WTC11 (cell line): ENCODE measurements at regions not wholly inside any gene's neighbourhood (a gene's known extent, or its start where the extent isn't known, plus 50 kb on each side); places are given as distances from the start of the nearest gene placed in this dataset.

Experiments
- ATAC-seq: fragments of 200-7000 bp; cut with Tn5 transposase; 2 replicates; pipeline ENCODE4 v1.10.0; 2021; ENCODE audit warnings: mild to moderate bottlenecking, moderate library complexity
- CTCF ChIA-PET: fragments of 300-600 bp; sonication (Branson Sonifier 250); formaldehyde crosslinking; loops from one replicate; lab custom pipeline; 2021; ENCODE audit warnings: antibody characterized with exemption; lab: Charles Lee
- POLR2A ChIA-PET: fragments of 350-600 bp; sonication (Branson Sonifier 250); formaldehyde crosslinking; loops from one replicate; lab custom pipeline; 2021; ENCODE audit warnings: antibody characterized with exemption; lab: Charles Lee
- DNase-seq: peaks from one replicate; pipeline ENCODE4 v3.0.0; 2021; ENCODE audit warnings: low spot score
- H3K27ac Mint-ChIP-seq: 2 replicates; pipeline ENCODE4 v1.8.0; 2021; ENCODE audit warnings: mixed read lengths
- H3K27me3 Mint-ChIP-seq: 2 replicates; pipeline ENCODE4 v1.8.0; 2021; ENCODE audit warnings: low read depth, mild to moderate bottlenecking, moderate library complexity, mixed read lengths
- H3K36me3 Mint-ChIP-seq: 2 replicates; pipeline ENCODE4 v1.8.0; 2021; ENCODE audit warnings: mixed read lengths
- H3K4me1 Mint-ChIP-seq: 2 replicates; pipeline ENCODE4 v1.8.0; 2022; ENCODE audit warnings: mixed read lengths
- H3K4me3 Mint-ChIP-seq: 2 replicates; pipeline ENCODE4 v1.8.0; 2021; ENCODE audit warnings: mild to moderate bottlenecking, moderate library complexity, mixed read lengths
- H3K9me3 Mint-ChIP-seq: 2 replicates; pipeline ENCODE4 v1.8.0; 2021; ENCODE audit warnings: mixed read lengths
- ATF1 ChIP-seq: sonication (generic); formaldehyde crosslinking; IDR thresholded peaks from 2 replicates; pipeline ENCODE4 v1.8.1; 2023; ENCODE audit warnings: mild to moderate bottlenecking, moderate library complexity, missing genetic modification reagents
- CREB1 ChIP-seq: sonication (generic); formaldehyde crosslinking; IDR thresholded peaks from 2 replicates; pipeline ENCODE4 v1.8.0; 2023; ENCODE audit warnings: mild to moderate bottlenecking, missing genetic modification reagents
- FOXP1 ChIP-seq: sonication (generic); formaldehyde crosslinking; IDR thresholded peaks from 2 replicates; pipeline ENCODE4 v1.8.0; 2022; ENCODE audit warnings: missing genetic modification reagents, mild to moderate bottlenecking, moderate library complexity, borderline replicate concordance
- GRHL2 ChIP-seq: fragments of 250-450 bp; sonication (Bioruptor Pico); IDR thresholded peaks from 2 replicates; pipeline ENCODE4 v1.8.0; 2022; ENCODE audit warnings: mild to moderate bottlenecking, moderate library complexity; ENCODE audit not compliant: insufficient replicate concordance, severe bottlenecking
- MXD4 ChIP-seq: fragments of 250-450 bp; sonication (Bioruptor Pico); IDR thresholded peaks from 2 replicates; pipeline ENCODE4 v1.8.0; 2021; ENCODE audit warnings: mild to moderate bottlenecking, moderate library complexity, borderline replicate concordance
- MYBL2 ChIP-seq: sonication (generic); formaldehyde crosslinking; IDR thresholded peaks from 2 replicates; pipeline ENCODE4 v1.8.1; 2023; ENCODE audit warnings: mild to moderate bottlenecking, moderate library complexity, missing genetic modification reagents
- NFATC4 ChIP-seq: fragments of 250-450 bp; sonication (Bioruptor Pico); IDR thresholded peaks from 2 replicates; pipeline ENCODE4 v1.9.0; 2021; ENCODE audit warnings: mild to moderate bottlenecking
- OVOL2 ChIP-seq: fragments of 250-450 bp; sonication (Bioruptor Pico); IDR thresholded peaks from 2 replicates; pipeline ENCODE4 v1.9.0; 2021; ENCODE audit warnings: mild to moderate bottlenecking, borderline replicate concordance
- TCF7 ChIP-seq: sonication (generic); formaldehyde crosslinking; IDR thresholded peaks from 2 replicates; pipeline ENCODE4 v1.8.0; 2022; ENCODE audit warnings: mild to moderate bottlenecking, low read depth, missing genetic modification reagents, moderate library complexity
- TF ChIP-seq, protein P1 (sequence below): sonication (generic); formaldehyde crosslinking; IDR thresholded peaks from 2 replicates; pipeline ENCODE4 v1.8.1; 2023; ENCODE audit warnings: mild to moderate bottlenecking, missing genetic modification reagents, moderate library complexity
- TF ChIP-seq, protein P2 (sequence below): sonication (generic); formaldehyde crosslinking; IDR thresholded peaks from 2 replicates; pipeline ENCODE4 v1.8.1; 2023; ENCODE audit warnings: mild to moderate bottlenecking, moderate library complexity, missing genetic modification reagents
- TF ChIP-seq, protein P3 (sequence below): sonication (generic); formaldehyde crosslinking; IDR thresholded peaks from 2 replicates; pipeline ENCODE4 v1.8.1; 2023; ENCODE audit warnings: mild to moderate bottlenecking, missing genetic modification reagents, borderline replicate concordance
- TF ChIP-seq, protein P4 (sequence below): sonication (generic); formaldehyde crosslinking; IDR thresholded peaks from 2 replicates; pipeline ENCODE4 v1.8.1; 2023; ENCODE audit warnings: mild to moderate bottlenecking, missing genetic modification reagents
- TF ChIP-seq, protein P5 (sequence below): sonication (generic); formaldehyde crosslinking; IDR thresholded peaks from 2 replicates; pipeline ENCODE4 v1.8.0; 2022; ENCODE audit warnings: mild to moderate bottlenecking, missing genetic modification reagents
- TF ChIP-seq, protein P6 (sequence below): sonication (generic); formaldehyde crosslinking; IDR thresholded peaks from 2 replicates; pipeline ENCODE4 v1.8.1; 2022; ENCODE audit warnings: low read depth, mild to moderate bottlenecking, moderate library complexity, missing genetic modification reagents, borderline replicate concordance
- TF ChIP-seq, protein P7 (sequence below): sonication (generic); formaldehyde crosslinking; IDR thresholded peaks from 2 replicates; pipeline ENCODE4 v1.8.1; 2022; ENCODE audit warnings: low read depth, missing genetic modification reagents, borderline replicate concordance
- TF ChIP-seq, protein P8 (sequence below): sonication (generic); formaldehyde crosslinking; IDR thresholded peaks from 2 replicates; pipeline ENCODE4 v1.8.0; 2023; ENCODE audit warnings: mild to moderate bottlenecking, missing genetic modification reagents
- TF ChIP-seq, protein P9 (sequence below): fragments of 250-450 bp; sonication (Bioruptor Pico); conservative IDR thresholded peaks from 2 replicates; pipeline ENCODE4 v1.9.0; 2021; ENCODE audit warnings: mild to moderate bottlenecking

DNA sequence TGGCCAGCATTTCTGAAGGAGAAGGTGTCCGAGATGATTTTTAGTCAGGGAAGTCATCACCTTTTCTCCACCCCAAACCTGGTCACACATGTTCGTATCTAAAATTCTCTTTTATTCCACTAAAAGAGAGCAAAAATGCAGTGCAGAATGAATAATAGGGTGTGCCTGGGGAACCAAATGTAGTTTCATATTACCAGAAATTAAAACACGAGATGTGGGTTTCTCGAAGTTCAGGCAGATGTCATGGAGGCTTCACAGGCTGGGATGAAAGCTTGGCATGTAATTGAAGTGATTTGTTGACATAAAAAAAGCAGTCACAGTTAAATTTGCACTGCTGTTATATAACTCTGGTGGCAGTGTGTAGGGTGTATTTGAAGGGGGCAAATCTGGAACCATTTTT is 165.5 kb upstream of the PDE5A start:
- ATAC-seq = no peak
- H3K36me3 Mint-ChIP-seq = no peaks in the 10 kb centered on the region
- peaks cover 26% of the 10 kb centered on the region for H3K4me1 Mint-ChIP-seq
- H3K27me3 Mint-ChIP-seq = no peaks in the 10 kb centered on the region
- no peak overlapping the region for H3K4me3 Mint-ChIP-seq
- CTCF ChIA-PET = interaction anchor here (1.6 kb wide), 1 partner anchor 165 kb away, joined by 7 read pairs; the partner anchor contains the start of gene PDE5A
- 0 out of 2 replicates have a peak overlapping the region, but pooled peaks have one; percentile 3 for H3K27ac Mint-ChIP-seq
- no peak for DNase-seq
- peaks cover 6% of the 10 kb centered on the region; the same call in 1 of the 2 replicates for H3K9me3 Mint-ChIP-seq
- POLR2A ChIA-PET = no interaction called here
- TF ChIP-seq, protein P1, sequence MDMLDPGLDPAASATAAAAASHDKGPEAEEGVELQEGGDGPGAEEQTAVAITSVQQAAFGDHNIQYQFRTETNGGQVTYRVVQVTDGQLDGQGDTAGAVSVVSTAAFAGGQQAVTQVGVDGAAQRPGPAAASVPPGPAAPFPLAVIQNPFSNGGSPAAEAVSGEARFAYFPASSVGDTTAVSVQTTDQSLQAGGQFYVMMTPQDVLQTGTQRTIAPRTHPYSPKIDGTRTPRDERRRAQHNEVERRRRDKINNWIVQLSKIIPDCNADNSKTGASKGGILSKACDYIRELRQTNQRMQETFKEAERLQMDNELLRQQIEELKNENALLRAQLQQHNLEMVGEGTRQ (CRISPR knock-in tag) = no peak
- TF ChIP-seq, protein P2, sequence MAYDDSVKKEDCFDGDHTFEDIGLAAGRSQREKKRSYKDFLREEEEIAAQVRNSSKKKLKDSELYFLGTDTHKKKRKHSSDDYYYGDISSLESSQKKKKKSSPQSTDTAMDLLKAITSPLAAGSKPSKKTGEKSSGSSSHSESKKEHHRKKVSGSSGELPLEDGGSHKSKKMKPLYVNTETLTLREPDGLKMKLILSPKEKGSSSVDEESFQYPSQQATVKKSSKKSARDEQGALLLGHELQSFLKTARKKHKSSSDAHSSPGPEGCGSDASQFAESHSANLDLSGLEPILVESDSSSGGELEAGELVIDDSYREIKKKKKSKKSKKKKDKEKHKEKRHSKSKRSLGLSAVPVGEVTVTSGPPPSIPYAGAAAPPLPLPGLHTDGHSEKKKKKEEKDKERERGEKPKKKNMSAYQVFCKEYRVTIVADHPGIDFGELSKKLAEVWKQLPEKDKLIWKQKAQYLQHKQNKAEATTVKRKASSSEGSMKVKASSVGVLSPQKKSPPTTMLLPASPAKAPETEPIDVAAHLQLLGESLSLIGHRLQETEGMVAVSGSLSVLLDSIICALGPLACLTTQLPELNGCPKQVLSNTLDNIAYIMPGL (CRISPR knock-in tag) = no peak
- TF ChIP-seq OVOL2 (CRISPR knock-in tag) (no peak), CREB1 (no peak), NFATC4 (CRISPR knock-in tag) (no peak), MYBL2 (no peak), FOXP1 (CRISPR knock-in tag) (no peak), ATF1 (CRISPR knock-in tag) (no peak), TCF7 (CRISPR knock-in tag) (no peak), MXD4 (no peak), GRHL2 (CRISPR knock-in tag) (no peak)
- TF ChIP-seq, protein P3, sequence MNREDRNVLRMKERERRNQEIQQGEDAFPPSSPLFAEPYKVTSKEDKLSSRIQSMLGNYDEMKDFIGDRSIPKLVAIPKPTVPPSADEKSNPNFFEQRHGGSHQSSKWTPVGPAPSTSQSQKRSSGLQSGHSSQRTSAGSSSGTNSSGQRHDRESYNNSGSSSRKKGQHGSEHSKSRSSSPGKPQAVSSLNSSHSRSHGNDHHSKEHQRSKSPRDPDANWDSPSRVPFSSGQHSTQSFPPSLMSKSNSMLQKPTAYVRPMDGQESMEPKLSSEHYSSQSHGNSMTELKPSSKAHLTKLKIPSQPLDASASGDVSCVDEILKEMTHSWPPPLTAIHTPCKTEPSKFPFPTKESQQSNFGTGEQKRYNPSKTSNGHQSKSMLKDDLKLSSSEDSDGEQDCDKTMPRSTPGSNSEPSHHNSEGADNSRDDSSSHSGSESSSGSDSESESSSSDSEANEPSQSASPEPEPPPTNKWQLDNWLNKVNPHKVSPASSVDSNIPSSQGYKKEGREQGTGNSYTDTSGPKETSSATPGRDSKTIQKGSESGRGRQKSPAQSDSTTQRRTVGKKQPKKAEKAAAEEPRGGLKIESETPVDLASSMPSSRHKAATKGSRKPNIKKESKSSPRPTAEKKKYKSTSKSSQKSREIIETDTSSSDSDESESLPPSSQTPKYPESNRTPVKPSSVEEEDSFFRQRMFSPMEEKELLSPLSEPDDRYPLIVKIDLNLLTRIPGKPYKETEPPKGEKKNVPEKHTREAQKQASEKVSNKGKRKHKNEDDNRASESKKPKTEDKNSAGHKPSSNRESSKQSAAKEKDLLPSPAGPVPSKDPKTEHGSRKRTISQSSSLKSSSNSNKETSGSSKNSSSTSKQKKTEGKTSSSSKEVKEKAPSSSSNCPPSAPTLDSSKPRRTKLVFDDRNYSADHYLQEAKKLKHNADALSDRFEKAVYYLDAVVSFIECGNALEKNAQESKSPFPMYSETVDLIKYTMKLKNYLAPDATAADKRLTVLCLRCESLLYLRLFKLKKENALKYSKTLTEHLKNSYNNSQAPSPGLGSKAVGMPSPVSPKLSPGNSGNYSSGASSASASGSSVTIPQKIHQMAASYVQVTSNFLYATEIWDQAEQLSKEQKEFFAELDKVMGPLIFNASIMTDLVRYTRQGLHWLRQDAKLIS = no peak
- TF ChIP-seq, protein P4, sequence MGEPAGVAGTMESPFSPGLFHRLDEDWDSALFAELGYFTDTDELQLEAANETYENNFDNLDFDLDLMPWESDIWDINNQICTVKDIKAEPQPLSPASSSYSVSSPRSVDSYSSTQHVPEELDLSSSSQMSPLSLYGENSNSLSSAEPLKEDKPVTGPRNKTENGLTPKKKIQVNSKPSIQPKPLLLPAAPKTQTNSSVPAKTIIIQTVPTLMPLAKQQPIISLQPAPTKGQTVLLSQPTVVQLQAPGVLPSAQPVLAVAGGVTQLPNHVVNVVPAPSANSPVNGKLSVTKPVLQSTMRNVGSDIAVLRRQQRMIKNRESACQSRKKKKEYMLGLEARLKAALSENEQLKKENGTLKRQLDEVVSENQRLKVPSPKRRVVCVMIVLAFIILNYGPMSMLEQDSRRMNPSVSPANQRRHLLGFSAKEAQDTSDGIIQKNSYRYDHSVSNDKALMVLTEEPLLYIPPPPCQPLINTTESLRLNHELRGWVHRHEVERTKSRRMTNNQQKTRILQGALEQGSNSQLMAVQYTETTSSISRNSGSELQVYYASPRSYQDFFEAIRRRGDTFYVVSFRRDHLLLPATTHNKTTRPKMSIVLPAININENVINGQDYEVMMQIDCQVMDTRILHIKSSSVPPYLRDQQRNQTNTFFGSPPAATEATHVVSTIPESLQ (CRISPR knock-in tag) = no peak
- TF ChIP-seq, protein P5, sequence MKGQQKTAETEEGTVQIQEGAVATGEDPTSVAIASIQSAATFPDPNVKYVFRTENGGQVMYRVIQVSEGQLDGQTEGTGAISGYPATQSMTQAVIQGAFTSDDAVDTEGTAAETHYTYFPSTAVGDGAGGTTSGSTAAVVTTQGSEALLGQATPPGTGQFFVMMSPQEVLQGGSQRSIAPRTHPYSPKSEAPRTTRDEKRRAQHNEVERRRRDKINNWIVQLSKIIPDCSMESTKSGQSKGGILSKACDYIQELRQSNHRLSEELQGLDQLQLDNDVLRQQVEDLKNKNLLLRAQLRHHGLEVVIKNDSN (CRISPR knock-in tag) = no peak
- TF ChIP-seq, protein P6, sequence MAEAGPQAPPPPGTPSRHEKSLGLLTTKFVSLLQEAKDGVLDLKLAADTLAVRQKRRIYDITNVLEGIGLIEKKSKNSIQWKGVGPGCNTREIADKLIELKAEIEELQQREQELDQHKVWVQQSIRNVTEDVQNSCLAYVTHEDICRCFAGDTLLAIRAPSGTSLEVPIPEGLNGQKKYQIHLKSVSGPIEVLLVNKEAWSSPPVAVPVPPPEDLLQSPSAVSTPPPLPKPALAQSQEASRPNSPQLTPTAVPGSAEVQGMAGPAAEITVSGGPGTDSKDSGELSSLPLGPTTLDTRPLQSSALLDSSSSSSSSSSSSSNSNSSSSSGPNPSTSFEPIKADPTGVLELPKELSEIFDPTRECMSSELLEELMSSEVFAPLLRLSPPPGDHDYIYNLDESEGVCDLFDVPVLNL (CRISPR knock-in tag) = no peak
- TF ChIP-seq, protein P7, sequence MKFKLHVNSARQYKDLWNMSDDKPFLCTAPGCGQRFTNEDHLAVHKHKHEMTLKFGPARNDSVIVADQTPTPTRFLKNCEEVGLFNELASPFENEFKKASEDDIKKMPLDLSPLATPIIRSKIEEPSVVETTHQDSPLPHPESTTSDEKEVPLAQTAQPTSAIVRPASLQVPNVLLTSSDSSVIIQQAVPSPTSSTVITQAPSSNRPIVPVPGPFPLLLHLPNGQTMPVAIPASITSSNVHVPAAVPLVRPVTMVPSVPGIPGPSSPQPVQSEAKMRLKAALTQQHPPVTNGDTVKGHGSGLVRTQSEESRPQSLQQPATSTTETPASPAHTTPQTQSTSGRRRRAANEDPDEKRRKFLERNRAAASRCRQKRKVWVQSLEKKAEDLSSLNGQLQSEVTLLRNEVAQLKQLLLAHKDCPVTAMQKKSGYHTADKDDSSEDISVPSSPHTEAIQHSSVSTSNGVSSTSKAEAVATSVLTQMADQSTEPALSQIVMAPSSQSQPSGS (CRISPR knock-in tag) = no peak
- TF ChIP-seq, protein P8, sequence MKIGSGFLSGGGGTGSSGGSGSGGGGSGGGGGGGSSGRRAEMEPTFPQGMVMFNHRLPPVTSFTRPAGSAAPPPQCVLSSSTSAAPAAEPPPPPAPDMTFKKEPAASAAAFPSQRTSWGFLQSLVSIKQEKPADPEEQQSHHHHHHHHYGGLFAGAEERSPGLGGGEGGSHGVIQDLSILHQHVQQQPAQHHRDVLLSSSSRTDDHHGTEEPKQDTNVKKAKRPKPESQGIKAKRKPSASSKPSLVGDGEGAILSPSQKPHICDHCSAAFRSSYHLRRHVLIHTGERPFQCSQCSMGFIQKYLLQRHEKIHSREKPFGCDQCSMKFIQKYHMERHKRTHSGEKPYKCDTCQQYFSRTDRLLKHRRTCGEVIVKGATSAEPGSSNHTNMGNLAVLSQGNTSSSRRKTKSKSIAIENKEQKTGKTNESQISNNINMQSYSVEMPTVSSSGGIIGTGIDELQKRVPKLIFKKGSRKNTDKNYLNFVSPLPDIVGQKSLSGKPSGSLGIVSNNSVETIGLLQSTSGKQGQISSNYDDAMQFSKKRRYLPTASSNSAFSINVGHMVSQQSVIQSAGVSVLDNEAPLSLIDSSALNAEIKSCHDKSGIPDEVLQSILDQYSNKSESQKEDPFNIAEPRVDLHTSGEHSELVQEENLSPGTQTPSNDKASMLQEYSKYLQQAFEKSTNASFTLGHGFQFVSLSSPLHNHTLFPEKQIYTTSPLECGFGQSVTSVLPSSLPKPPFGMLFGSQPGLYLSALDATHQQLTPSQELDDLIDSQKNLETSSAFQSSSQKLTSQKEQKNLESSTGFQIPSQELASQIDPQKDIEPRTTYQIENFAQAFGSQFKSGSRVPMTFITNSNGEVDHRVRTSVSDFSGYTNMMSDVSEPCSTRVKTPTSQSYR (CRISPR knock-in tag) = no peak
- TF ChIP-seq, protein P9, sequence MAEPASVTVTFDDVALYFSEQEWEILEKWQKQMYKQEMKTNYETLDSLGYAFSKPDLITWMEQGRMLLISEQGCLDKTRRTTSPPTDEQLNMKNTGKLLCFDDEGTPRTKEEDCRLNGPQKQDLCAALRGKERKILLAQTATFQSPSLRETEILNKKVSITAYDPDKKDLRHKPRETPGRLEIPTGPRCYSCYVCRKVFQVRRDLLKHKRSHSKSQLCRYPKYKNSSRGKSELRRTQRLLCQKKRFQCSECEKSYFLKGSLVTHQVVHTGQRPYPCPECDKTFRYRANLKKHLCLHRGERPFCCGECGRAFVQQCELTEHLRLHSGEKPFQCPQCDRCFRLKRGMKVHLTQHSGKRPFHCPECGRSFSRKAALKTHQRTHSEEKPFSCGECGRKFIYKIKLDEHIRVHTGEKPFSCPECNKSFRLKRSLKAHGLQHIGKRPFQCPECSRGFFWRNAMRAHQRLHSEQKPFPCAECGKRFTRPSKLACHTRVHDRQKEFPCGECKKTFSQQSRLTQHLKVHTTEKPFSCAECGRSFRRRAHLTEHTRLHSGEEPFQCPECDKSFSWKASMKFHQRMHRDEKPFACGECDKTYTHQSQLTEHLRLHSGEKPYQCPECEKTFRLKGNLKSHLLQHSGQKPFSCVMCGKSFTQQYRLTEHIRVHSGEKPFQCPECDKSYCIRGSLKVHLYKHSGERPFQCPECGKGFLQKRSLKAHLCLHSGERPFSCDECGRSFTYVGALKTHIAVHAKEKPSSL (CRISPR knock-in tag) = no peak
